ENCODE measurements at regions not wholly inside any gene's neighbourhood (a gene's known extent, or its start where the extent isn't known, plus 50 kb on each side); places are given as distances from the start of the nearest gene placed in this dataset.

DNA sequence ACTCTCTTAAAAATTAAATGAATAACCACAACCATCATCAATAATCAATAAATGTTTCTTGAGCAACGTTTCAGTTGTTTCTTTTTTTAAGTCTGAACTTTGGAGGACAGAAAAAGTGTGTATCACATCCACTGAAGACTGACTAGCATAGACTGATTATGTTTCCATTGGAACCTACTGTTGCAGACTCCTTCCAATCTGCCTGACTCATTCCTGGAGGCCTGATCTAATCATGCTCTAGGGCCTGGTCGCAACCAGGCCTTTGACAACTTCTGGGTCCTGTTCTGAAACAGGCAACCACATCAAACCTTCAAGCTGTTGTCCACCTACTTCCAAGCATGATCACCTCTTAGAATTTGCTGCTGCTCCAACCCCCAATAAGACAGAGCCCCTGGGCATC lies 109.2 kb upstream of the NUDT7 start:
- TF ChIP-seq, protein P1, sequence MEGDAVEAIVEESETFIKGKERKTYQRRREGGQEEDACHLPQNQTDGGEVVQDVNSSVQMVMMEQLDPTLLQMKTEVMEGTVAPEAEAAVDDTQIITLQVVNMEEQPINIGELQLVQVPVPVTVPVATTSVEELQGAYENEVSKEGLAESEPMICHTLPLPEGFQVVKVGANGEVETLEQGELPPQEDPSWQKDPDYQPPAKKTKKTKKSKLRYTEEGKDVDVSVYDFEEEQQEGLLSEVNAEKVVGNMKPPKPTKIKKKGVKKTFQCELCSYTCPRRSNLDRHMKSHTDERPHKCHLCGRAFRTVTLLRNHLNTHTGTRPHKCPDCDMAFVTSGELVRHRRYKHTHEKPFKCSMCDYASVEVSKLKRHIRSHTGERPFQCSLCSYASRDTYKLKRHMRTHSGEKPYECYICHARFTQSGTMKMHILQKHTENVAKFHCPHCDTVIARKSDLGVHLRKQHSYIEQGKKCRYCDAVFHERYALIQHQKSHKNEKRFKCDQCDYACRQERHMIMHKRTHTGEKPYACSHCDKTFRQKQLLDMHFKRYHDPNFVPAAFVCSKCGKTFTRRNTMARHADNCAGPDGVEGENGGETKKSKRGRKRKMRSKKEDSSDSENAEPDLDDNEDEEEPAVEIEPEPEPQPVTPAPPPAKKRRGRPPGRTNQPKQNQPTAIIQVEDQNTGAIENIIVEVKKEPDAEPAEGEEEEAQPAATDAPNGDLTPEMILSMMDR (IDR thresholded peaks at IDR 0.05) = no peak
- no peak for TF ChIP-seq POLR2A (IDR thresholded peaks at IDR 0.05)

Data from right lobe of liver (tissue), 4 donors.